ENCODE measurements at regions not wholly inside any gene's neighbourhood (a gene's known extent, or its start where the extent isn't known, plus 50 kb on each side); places are given as distances from the start of the nearest gene placed in this dataset.

DNA sequence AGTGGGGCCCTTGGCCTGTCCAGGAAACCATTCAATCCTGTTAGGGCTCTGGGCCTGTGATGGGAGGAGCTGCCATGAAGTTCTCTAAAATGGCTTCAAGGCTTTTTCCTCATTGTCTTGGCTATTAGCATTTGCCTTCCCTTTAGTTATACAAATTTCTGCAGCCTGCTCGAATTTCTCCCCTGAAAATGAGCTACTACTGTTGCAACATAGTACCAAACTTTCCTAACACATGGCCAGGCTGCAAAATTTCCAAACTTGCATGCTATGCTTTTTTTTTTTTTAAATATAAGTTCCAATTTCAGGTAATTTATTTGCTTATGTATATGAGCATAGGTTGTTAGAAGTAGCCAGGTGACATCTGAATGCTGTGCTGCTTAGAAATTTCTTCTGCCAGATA, 560.8 kb upstream of the TBL1XR1 start:
- TF ChIP-seq, protein P1, sequence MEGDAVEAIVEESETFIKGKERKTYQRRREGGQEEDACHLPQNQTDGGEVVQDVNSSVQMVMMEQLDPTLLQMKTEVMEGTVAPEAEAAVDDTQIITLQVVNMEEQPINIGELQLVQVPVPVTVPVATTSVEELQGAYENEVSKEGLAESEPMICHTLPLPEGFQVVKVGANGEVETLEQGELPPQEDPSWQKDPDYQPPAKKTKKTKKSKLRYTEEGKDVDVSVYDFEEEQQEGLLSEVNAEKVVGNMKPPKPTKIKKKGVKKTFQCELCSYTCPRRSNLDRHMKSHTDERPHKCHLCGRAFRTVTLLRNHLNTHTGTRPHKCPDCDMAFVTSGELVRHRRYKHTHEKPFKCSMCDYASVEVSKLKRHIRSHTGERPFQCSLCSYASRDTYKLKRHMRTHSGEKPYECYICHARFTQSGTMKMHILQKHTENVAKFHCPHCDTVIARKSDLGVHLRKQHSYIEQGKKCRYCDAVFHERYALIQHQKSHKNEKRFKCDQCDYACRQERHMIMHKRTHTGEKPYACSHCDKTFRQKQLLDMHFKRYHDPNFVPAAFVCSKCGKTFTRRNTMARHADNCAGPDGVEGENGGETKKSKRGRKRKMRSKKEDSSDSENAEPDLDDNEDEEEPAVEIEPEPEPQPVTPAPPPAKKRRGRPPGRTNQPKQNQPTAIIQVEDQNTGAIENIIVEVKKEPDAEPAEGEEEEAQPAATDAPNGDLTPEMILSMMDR (IDR thresholded peaks at IDR 0.05) = no peak
- no peak for TF ChIP-seq POLR2AphosphoS5 (IDR thresholded peaks at IDR 0.05)
- TF ChIP-seq POLR2A (IDR thresholded peaks at IDR 0.05) = no peak

Measured in breast epithelium (tissue), 3 donors.